Amniotic stem cell (primary cell): ENCODE measurements at regions not wholly inside any gene's neighbourhood (a gene's known extent, or its start where the extent isn't known, plus 50 kb on each side); places are given as distances from the start of the nearest gene placed in this dataset.
"Not testable (repeated sequence)": the region's sequence is repeated elsewhere in the genome, so short reads cannot be mapped to it uniquely, and the experiment has no call there.

Experiments
- DNase-seq: peaks from one replicate; lab custom pipeline; 2025; lab: John Stamatoyannopoulos, UW

DNA sequence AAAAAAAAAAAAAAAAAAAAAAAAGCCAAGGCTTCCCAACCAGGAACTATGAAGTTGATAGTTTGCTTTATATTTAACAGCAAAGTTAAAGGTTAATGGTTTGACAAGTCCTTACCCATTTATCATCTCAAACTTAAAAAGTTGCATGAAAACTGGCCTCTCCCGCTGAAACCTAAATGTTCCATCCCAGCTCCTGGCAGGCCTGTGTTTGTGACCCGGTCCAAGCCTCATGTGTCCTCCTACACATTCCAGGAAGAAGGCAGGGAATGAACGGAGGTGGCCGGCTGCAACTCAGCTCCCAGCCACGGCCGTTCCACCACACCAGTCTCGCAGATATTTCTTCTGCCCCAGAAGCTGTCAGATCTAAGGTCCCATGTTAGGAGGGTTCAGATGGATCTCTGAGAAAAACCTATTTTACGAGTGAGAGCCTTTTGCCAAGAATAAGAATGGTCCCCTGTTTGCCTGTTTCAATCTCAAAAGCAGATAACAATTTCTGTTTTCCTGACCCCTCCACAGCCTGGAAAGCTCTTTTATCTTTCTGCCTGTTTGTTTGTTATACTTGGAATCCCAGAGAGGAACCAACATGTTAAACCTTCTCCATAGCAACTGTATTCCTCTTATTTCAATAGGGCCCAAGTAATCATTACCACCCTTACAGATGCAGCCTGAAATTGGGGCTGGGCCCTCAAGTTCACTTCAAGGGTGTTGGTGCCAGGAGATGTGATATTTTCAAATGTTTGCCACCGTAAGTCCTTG, 56.5 kb downstream of the KCTD12 start:
- DNase-seq: no peak

DNA sequence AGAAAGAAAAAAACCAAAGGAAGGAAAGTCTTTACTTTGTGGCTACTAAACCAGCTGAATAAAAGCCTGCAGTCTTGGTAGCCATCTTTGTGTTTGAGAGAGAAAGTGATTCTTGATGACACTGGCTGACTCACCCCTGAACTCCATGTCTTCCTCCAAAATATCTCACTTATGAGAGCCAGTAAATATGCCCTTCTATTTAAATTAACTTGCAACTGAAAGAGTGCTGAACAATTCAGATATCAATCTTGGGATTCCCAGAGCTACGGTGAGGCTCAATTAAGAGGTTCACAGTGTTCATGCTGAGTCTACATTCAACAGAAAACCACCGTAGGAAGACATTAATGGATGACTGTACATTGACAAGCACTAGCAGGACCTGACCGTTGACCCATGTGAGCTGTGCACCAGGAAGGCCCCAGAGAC, 57.9 kb downstream of the KCTD12 start:
- no peak for DNase-seq

DNA sequence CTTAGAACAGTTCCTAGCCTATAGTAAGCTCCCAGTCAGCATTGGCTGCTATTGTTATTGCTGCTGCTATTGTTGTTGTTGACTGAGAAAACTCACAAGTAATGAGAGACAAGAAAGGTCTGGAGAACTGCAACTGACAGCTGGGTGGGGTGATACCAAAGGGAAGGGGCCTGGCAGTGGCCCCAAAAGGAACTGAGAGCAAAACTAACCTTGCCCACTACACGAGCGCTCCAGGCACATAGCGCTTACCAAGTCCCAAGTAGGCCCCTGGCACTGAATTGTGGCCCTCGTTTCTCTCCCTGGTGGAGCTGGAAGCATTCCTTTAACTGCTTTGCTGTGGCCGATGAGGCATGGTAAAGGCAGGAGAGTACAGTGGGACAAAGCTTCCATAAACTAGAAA, 59.7 kb downstream of the KCTD12 start:
- DNase-seq: no peak

DNA sequence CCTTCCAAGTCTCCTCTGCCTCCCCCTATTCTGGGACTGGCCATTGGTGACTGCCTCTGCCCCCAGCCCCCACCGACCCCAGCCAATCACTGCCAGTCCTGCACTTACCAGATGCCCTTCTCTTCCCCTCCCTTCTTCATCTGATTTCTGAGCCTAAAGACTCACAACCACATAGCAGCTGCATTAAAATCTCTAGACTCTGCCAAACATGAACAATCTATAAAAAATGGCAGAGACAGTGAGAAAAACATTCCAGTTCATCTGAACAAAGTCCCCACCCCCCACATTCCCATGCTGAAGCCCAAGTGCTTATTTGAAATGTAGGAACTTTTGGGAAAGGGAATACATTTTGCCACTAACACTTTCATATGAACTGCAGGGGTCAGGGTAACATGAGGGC, 60.8 kb downstream of the KCTD12 start:
- no peak for DNase-seq

DNA sequence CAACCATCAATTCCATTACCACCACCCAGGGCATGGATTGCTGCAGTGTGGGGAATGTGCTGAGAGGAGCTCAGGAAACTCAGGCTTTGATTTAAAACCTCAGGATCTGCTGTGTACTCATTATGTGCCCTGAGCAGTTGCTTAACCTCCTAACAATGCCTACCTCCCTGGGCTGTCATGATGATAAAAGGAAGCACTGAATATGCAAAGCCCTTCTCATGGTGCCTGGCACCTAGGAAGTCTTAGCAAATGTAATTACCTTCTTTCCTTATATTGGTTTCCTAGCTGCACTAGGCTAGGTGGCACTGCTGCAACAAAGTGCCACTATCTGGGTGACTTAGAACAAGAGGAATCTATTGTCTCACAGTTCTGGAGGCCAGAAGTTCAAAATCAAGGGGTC, 62.2 kb downstream of the KCTD12 start:
- DNase-seq: no peak

DNA sequence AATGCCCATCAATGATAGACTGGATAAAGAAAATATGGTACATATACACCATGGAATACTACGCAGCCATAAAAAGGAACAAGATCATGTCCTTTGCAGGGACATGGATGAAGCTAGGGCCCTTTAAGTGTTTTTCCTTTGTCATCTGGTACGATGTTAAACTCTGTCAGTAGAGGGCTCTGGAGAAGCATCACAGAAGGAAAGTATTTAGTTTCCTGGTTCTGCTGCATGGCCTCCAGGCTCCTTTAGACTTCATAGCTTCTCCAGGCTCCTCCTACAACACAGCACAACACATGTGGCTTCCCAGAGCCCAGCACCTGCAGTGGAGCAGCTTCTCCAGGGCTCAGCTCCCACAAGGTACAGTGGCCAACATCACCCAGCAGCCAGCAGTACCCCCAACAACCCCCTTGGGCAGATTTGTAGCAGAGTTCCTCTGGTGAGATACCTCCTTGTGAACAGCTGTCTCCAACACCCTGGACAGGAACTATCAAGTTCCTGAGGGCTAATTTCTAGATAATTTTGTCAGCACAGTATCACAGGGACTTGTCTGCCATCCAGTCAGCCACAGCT, 63.4 kb downstream of the KCTD12 start:
- DNase-seq: no peak

DNA sequence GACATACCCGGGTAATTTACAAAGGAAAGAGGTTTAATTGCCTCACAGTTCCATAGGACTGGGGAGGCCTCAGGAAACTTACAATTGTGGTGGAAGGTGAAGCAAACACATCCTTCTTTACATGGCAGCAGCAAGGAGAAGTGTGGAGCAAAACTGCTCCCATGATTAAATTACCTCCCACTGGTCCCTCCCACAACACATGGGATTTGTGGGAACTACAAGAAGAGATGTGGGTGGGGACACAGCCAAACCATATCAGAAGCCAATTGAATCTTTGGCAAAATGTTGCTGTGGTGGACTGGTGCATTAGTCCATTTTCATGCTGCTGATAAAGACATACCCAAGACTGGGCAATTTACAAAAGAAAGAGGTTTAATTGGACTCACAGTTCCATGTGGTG, 65.0 kb downstream of the KCTD12 start:
- DNase-seq: not testable (repeated sequence)

DNA sequence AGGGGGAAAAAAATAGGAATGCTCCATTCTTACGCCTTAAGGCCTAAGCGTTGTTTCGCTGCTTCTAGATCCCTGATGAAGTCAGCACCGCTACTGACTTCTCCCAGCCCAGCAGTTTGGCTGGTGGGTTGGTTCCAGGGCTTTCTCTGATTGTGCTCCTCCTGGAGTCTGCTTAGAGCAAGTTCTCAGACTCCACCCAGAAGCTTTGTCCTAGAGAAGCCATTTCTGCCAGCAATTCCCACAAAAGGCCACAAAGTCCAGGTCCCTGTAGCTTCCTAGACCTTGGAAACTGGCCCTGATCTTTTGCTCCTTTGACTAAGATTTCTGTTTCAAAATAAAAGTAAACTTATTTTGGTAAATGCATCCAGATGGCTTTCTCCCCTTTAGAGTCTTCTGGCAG, 65.4 kb downstream of the KCTD12 start:
- no peak for DNase-seq

DNA sequence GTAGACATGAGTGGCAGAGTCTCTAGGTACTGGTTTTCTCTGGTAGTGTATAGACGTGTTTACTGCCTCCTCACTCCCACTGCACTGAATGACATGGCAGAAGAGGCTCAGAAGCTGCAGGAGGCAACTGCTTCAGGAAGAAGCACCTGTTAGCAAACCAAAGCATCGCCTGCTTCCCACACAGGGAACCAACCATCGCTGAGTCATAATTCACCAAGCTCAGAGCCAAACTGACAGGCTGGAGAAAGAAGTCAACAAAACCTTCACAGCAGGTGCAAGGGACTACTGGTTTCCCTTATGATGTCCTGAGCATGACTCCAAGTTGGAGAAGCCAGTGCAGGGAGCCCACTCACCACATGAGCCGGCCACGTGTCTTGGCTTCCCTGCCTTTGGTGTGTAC, 69.8 kb downstream of the KCTD12 start:
- no peak for DNase-seq

DNA sequence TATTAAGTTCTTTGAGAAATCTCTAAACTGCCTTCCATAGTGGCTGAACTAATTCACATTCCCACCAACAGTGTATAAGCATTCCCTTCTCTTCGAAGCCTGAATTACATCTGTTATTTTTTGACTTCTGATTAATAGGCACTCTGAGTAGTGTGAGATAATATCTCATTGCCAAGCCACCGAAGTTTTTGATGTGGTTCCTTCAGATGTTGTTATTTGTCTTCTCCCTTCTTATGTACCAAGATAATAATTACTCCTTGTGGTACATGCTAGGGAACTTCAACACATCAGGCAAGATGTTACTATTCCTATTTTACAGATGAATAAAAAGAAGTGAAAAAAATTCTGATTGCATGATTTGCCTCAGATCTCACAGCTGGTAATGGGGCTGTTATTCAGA, 70.9 kb downstream of the KCTD12 start:
- DNase-seq: no peak

DNA sequence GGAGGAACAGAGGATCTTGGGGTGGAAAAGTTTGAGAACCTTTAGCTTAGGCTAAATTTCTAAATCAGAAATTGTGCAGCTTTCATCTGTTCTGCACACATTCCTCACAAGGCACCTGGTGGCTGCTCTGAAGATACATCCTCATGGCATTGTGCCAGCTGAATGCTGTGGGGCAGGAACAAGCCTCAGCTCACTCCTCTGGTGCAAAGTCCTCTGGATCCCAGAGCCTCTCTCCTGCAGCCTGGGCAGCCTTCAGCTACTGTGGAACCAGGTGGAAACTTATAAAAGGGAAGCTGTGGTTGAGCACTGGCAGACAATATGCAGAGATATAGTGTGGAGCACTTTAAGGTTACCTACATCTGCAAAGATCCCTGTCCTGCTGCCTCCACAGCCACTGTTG, 72.3 kb downstream of the KCTD12 start:
- DNase-seq: no peak

DNA sequence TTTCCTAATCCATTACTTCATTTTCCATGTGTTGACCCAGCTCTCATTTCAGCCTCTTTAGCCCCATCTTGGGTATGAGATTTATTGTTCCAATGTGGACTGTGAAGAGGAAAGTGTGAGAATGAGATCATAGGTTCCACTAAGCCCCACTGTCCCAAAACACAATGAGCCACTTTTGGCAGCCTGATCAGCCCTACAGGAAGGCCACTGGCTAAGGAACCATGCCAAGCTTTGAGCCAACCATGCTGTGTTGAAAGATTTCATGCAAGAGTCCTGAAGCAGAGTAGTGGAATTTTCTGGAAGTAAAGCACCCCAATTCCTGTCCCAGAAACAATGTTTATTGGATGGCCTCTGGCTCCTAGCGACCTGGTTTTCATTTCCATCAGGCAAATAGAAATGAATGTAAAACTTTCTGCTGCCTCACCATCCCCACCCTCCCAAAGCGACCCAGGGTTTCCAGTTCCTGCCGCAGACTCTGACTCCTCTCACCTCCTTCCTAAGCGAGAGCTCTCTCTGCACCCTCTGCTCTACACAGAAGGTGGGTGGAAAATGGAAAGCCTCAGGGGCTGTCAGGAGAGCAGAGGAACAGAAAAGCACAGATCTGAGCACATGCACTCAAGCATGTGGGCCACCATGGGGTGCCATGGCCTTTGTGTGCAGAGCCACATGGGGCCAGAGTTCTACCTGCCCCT, 73.1 kb downstream of the KCTD12 start:
- no peak for DNase-seq

DNA sequence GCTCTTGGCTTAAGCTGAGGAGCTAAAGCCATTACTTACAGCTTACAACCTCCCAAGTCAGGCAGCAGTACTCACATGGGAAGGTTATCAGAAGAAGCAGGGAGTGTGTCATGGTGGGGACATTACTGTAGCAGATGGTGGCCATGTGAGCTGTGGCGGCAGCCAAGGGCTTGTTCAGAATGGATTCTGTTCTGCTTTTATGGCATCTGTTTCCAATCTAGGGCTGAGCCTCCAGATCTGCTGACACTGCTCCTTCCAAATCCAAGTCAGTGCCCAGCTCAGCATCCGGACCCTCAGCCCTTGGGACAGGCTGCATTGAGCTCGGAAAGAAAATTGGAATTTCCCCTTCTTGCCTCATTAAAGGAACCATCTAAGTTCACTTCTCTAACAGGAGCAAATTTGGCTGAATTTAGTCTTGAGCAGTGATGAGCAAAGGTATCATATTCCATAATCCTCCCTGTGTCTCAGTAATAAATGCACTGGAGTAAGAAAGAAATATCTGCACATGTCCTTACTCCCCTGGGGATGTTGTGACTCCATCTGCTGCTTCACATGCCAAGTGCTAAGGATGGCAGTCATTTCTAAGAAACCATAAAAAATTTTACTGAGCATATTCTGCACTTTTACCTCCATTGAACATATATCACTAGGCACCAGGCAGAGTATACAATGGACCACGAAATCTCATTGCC, 73.9 kb downstream of the KCTD12 start:
- no peak for DNase-seq

DNA sequence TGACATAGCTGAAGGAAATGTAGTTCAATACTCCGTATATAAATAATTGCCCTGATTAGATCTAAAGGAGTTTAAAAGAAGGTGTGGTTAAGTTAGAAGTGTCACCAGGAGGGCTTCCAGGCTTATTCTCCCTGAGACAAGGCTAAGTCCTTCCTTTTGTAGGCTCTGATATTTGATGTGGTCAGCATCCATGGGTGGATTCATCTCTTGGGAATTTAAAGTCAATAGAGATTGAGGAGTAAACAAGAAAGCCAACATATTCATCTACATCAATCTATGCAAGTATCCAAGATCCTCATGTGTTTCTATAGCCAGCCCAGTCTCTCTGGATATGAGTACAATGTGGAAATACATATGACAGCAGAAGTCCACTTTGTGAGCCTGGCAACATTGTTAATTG, 76.8 kb downstream of the KCTD12 start:
- DNase-seq: no peak

DNA sequence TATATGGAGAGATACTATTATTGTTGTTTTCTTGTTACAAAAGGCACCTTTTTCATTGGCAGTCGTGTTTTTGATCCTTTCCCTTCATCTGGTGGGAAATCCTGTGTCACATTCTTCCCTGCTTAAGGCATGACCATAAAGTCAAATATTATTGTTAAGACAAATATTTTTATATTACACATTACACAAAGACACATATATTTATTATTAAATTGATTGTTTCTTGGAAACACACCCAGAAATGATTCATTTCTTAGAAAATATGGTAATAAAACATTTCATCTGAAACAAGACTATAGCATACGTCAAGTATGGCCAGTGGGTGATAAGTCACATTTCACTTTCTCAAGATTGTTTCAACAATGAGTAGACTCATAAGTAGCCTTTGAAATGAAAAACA, 77.3 kb downstream of the KCTD12 start:
- no peak for DNase-seq

DNA sequence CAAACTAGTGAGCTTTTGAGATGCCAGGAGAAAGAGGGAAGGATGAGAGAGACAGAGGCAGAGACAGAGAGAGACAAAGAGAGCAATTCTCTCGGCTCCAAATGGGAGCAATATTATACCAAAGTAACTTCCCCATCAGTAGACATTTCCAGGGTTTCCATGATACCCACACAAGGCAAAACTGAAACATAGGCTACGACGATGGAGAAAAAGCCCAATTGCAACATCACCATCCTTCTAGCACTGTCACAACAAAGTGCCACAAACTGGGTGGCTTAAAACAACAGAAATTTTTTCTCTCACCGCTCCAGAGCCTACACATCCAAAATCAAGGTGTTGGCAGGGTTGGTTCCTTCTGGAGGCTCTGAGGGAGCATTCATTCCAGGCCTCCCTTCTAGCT, 81.4 kb downstream of the KCTD12 start:
- DNase-seq: no peak

DNA sequence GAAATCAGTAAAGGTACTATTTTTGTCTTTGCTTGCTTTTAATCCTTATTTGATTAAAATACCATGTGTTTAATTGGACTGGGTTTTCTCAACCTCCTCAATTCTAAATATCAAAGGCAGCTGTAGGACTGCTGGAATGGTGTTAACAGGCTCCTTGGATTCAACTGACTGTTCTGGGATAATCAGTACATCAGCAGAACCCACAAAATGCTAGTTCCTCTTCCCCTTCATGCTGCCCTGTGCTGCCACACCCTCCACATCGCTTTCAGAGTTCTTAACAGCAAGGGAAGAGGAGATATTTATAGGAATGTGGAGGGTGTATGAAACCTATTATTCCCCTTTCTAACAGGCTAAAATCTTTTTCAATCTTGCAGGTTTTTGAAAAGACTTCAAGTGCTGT, 82.4 kb downstream of the KCTD12 start:
- DNase-seq: no peak

DNA sequence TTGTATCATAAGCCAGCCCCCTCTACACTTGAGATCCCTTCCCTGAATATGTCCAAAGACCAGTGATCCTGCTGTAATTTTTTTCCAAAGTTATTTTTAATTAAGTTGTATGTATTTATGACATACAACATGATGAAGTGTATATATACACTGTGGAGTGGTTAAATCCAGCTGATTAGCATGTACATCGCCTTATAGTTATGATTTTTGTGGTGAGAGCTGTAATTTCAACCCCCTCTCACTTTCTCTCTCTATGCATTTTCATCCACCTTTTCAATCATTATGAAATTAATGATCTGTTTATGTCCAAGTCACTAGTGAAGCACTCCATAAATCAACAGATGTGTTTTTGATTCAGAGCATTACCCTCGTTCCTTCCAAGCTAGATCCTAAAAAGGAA, 85.3 kb downstream of the KCTD12 start:
- DNase-seq: no peak

DNA sequence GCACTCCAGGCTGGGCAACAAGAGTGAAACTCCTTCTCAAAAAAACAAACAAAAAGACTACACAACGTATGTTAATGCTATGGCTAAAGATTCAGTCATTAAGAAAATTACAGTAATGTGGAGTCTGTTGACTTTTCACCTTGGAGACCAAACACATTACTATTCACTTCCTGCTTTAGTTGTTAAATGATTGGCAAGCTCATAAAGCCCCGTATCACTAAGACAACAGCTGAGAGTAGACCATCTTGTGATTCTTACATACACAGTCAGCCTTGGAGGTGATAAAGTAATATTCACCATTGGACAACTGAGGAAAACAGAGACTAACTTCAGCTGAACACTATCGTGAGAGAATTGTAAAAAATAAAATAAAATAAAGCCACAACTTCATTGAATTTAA, 86.5 kb downstream of the KCTD12 start:
- no peak for DNase-seq

DNA sequence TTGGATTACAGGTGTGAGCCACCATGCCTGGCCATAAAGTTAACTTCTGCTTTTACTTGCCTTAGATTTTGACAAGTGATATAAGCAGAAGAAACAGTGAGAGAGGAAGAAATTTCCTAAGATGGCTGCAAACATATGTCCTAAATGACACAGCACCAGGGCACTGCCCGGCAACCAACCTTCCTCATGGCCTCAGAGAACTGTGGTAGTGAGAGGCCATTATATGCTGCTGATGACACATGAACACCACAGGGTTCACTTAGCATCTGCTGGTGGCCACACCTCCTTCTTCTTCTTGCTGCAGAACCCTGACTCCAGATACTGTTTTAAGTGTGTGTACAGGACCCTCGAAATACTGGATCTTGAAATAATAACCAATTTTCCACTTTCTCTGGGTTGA, 88.2 kb downstream of the KCTD12 start:
- DNase-seq: no peak

DNA sequence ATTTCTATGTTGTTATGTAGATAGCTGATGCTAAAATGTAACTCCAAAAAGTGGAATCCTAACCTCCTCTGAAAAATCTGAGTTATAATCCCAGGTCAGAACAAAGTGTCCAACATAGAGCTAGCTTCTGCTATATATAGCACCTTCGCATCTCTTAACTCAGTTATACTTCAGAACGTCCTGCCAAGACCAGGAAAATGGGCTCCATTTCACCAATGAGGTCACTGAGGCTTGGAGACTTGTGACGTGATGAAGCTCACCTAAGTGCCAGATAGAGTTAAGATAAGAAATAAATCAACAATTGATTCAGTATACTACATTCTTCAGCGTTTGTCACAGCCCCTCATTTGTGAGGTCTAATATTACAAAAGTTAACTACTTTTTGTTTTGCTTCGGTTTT, 88.8 kb downstream of the KCTD12 start:
- no peak for DNase-seq

DNA sequence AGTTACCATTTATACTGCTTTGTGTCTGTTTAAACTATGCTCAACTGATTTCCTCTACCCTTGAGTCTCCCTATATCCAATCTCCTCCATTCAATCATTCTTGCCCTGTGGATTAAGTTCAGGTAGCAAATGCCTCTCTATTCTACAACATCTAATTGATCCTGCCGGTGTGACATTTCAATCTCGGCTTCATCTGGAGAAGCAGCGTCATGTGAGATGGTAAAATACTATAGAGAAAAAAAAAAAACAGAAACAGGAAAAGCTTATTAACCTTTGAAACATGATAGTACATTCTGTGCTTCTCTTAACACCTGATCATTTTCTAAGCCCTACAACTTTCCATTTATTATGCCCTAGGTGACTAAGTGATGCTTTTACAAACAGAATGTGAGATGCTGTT, 89.4 kb downstream of the KCTD12 start:
- no peak for DNase-seq
